Caco-2 (cell line): ENCODE measurements at regions not wholly inside any gene's neighbourhood (a gene's known extent, or its start where the extent isn't known, plus 50 kb on each side); places are given as distances from the start of the nearest gene placed in this dataset.

Experiments
- BruUV-seq: library from RNA; stranded (reverse); fragments of 400-500 nt; replicated peaks from 2 replicates; lab custom pipeline; 2021; lab: Mats Ljungman, UMichigan
- CTCF ChIA-PET: fragments of 300-600 bp; sonication (Branson Sonifier 250); formaldehyde crosslinking; loops from one replicate; lab custom pipeline; 2022; ENCODE audit warnings: antibody characterized with exemption; lab: Charles Lee
- POLR2A ChIA-PET: fragments of 300-600 bp; sonication (Branson Sonifier 250); formaldehyde crosslinking; loops from one replicate; lab custom pipeline; 2022; ENCODE audit warnings: antibody characterized with exemption; lab: Charles Lee
- DNase-seq, 2 experiments: peaks; one replicate each; pipeline versions ENCODE4 v3.0.0 to v3.0.0-alpha.2; 2020 to 2022
- H3K27me3 ChIP-seq: replicated peaks from 2 replicates; pipeline ENCODE4 v1.6.0; 2011; ENCODE audit warnings: low read length; ENCODE audit not compliant: control insufficient read depth, insufficient read depth
- H3K36me3 ChIP-seq: 2 replicates; pipeline ENCODE4 v1.5.1; 2011; ENCODE audit warnings: low read length; ENCODE audit not compliant: control insufficient read depth, insufficient read depth
- H3K4me1 ChIP-seq: fragments of 250-450 bp; sonication (Bioruptor Pico); 2 replicates; pipeline ENCODE4 v1.5.1; 2020; ENCODE audit warnings: mild to moderate bottlenecking
- H3K4me3 ChIP-seq: 2 replicates; pipeline ENCODE4 v1.5.1; 2011; ENCODE audit warnings: low read depth, mild to moderate bottlenecking, control low read depth, low read length
- H3K9me3 ChIP-seq: fragments of 250-450 bp; sonication (Bioruptor Pico); 2 replicates; pipeline ENCODE4 v1.5.1; 2020; ENCODE audit warnings: mild to moderate bottlenecking, moderate library complexity
- H3K27ac Mint-ChIP-seq: one replicate; pipeline ENCODE4 v1.8.0; 2022; ENCODE audit warnings: mixed read lengths; ENCODE audit not compliant: unreplicated experiment
- H3K27me3 Mint-ChIP-seq: one replicate; pipeline ENCODE4 v1.8.0; 2022; ENCODE audit warnings: mixed read lengths; ENCODE audit not compliant: insufficient read depth, unreplicated experiment
- H3K36me3 Mint-ChIP-seq: one replicate; pipeline ENCODE4 v1.8.0; 2022; ENCODE audit warnings: mild to moderate bottlenecking, mixed read lengths; ENCODE audit not compliant: insufficient read depth, unreplicated experiment
- H3K4me1 Mint-ChIP-seq: one replicate; pipeline ENCODE4 v1.8.0; 2022; ENCODE audit warnings: low read depth, mixed read lengths; ENCODE audit not compliant: unreplicated experiment
- H3K4me3 Mint-ChIP-seq: one replicate; pipeline ENCODE4 v1.8.0; 2022; ENCODE audit warnings: mild to moderate bottlenecking, moderate library complexity, mixed read lengths; ENCODE audit not compliant: unreplicated experiment
- H3K9me3 Mint-ChIP-seq: one replicate; pipeline ENCODE4 v1.8.0; 2022; ENCODE audit warnings: mixed read lengths; ENCODE audit not compliant: unreplicated experiment
- intact Hi-C: fragments of 100-400 bp; cut with micrococcal nuclease; formaldehyde crosslinking; loops from one replicate; pipeline ENCODE4 v1.10.0; 2022; ENCODE audit not compliant: unreplicated experiment
- TF ChIP-seq, protein P1 (sequence below), 2 experiments: fragments of 200-600 bp in 1 of 2; IDR thresholded peaks; 1 replicate in 1 of 2; 2 replicates in 1 of 2; pipeline versions ENCODE4 v1.5.1 to v1.8.0; 2011 to 2022; ENCODE audit warnings: antibody characterized with exemption in 1 of 2, control low read depth in 1 of 2, inconsistent platforms in 1 of 2, low read depth in 1 of 2, low read length in 1 of 2, mild to moderate bottlenecking in 1 of 2, moderate library complexity in 1 of 2; ENCODE audit not compliant: insufficient read depth in 1 of 2, severe bottlenecking in 1 of 2, unreplicated experiment in 1 of 2

DNA sequence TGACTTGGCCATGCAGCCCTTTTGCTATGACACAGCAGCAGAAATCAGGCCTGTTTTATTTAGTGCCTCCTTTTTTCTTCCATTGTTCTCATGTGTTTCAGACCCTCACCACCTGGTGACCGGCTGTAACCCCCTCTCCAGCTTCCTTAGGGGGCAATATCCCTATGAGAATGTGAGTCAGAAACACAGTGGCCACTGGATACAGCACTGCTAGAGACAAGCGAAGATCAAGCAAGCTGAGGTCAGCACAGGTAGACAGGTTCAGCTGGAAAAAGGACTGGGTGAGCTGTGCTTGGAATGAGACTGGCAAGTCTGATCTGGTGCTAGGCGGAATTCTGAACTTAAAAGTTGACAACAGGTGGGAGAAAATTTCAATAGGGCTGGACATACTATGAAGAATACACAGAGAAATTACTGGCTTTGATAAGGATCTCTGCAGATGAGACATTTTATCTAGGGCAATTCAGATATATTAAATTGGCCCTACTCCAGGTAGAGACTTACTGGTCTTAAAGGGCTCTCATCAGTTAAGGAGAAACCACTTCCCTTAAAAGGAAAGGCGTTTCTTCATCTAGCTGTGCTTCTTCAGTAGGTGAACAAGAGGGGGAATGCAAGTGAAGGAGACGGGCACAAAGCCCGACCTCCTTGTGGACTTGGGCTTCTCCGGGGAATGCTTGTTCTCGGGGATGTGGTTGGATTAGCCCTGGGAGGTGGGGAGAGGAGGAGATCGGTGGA is 83.3 kb downstream of the ERCC5 start:
- no peak overlapping the region for H3K4me3 Mint-ChIP-seq
- CTCF ChIA-PET = no interaction called here
- BruUV-seq = no TSS peak

More for the DNA sequence above, 83.3 kb downstream of the ERCC5 start:
- Histone ChIP-seq H3K27me3 (no peaks in the 10 kb centered on the region; the same call in 1 of the 2 replicates), H3K4me1 (no peaks in the 10 kb centered on the region), H3K4me3 (no peak overlapping the region), H3K36me3 (no peaks in the 10 kb centered on the region), H3K9me3 (no peaks in the 10 kb centered on the region)
- POLR2A ChIA-PET = no interaction called here
- Mint-ChIP-seq H3K4me1 (no peaks in the 10 kb centered on the region), H3K36me3 (peaks cover under 1% of the 10 kb centered on the region), H3K27ac (no peak overlapping the region), H3K9me3 (no peaks in the 10 kb centered on the region), H3K27me3 (no peaks in the 10 kb centered on the region)
- TF ChIP-seq, protein P1, sequence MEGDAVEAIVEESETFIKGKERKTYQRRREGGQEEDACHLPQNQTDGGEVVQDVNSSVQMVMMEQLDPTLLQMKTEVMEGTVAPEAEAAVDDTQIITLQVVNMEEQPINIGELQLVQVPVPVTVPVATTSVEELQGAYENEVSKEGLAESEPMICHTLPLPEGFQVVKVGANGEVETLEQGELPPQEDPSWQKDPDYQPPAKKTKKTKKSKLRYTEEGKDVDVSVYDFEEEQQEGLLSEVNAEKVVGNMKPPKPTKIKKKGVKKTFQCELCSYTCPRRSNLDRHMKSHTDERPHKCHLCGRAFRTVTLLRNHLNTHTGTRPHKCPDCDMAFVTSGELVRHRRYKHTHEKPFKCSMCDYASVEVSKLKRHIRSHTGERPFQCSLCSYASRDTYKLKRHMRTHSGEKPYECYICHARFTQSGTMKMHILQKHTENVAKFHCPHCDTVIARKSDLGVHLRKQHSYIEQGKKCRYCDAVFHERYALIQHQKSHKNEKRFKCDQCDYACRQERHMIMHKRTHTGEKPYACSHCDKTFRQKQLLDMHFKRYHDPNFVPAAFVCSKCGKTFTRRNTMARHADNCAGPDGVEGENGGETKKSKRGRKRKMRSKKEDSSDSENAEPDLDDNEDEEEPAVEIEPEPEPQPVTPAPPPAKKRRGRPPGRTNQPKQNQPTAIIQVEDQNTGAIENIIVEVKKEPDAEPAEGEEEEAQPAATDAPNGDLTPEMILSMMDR (IDR thresholded peaks at IDR 0.05; ENCODE audit: insufficient read depth in 1 of 2, low read depth in 1 of 2, low read length in 1 of 2, severe bottlenecking in 1 of 2, unreplicated experiment in 1 of 2) = no peak
- intact Hi-C loops = no loop called here
- DNase-seq = no peak
